ENCODE measurements at regions not wholly inside any gene's neighbourhood (a gene's known extent, or its start where the extent isn't known, plus 50 kb on each side); places are given as distances from the start of the nearest gene placed in this dataset.
"Not testable (repeated sequence)": the region's sequence is repeated elsewhere in the genome, so short reads cannot be mapped to it uniquely, and the experiment has no call there.

GRCh38 chr21:8194042-8194441 is 2327.3 kb upstream of the TPTE start:
- H3K36me3 Mint-ChIP-seq, H3K4me1 Mint-ChIP-seq, H3K9me3 Mint-ChIP-seq, H3K27ac Mint-ChIP-seq, H3K27me3 Mint-ChIP-seq, H3K4me3 Mint-ChIP-seq: not testable (repeated sequence)

- H3K9me3 Mint-ChIP-seq, H3K36me3 Mint-ChIP-seq, H3K27ac Mint-ChIP-seq, H3K4me1 Mint-ChIP-seq, H3K27me3 Mint-ChIP-seq, H3K4me3 Mint-ChIP-seq: not testable (repeated sequence)
Measured at GRCh38 chr21:8197377-8198027, 2323.9 kb upstream of the TPTE start.

GRCh38 chr21:8205094-8205891 is 2316.1 kb upstream of the TPTE start:
- H3K27ac Mint-ChIP-seq, H3K4me3 Mint-ChIP-seq, H3K27me3 Mint-ChIP-seq, H3K9me3 Mint-ChIP-seq, H3K4me1 Mint-ChIP-seq, H3K36me3 Mint-ChIP-seq: not testable (repeated sequence)

DNA sequence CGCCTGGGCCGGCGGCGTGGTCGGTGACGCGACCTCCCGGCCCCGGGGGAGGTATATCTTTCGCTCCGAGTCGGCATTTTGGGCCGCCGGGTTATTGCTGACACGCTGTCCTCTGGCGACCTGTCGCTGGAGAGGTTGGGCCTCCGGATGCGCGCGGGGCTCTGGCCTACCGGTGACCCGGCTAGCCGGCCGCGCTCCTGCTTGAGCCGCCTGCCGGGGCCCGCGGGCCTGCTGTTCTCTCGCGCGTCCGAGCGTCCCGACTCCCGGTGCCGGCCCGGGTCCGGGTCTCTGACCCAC is 2315.5 kb upstream of the TPTE start:
- not testable (repeated sequence) for H3K27me3 Mint-ChIP-seq, H3K4me3 Mint-ChIP-seq, H3K27ac Mint-ChIP-seq, H3K4me1 Mint-ChIP-seq, H3K9me3 Mint-ChIP-seq, H3K36me3 Mint-ChIP-seq

DNA sequence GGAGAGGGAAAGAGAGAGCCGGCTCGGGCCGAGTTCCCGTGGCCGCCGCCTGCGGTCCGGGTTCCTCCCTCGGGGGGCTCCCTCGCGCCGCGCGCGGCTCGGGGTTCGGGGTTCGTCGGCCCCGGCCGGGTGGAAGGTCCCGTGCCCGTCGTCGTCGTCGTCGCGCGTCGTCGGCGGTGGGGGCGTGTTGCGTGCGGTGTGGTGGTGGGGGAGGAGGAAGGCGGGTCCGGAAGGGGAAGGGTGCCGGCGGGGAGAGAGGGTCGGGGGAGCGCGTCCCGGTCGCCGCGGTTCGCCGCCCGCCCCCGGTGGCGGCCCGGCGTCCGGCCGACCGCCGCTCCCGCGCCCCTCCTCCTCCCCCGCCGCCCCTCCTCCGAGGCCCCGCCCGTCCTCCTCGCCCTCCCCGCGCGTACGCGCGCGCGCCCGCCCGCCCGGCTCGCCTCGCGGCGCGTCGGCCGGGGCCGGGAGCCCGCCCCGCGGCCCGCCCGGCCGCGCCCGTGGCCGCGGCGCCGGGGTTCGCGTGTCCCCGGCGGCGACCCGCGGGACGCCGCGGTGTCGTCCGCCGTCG is 2308.3 kb upstream of the TPTE start:
- H3K27ac Mint-ChIP-seq, H3K4me3 Mint-ChIP-seq, H3K4me1 Mint-ChIP-seq, H3K9me3 Mint-ChIP-seq, H3K27me3 Mint-ChIP-seq, H3K36me3 Mint-ChIP-seq: not testable (repeated sequence)

- H3K27me3 Mint-ChIP-seq, H3K27ac Mint-ChIP-seq, H3K4me1 Mint-ChIP-seq, H3K36me3 Mint-ChIP-seq, H3K9me3 Mint-ChIP-seq, H3K4me3 Mint-ChIP-seq: not testable (repeated sequence)
Measured at GRCh38 chr21:8214539-8214938, 2306.8 kb upstream of the TPTE start.

- H3K9me3 Mint-ChIP-seq, H3K4me1 Mint-ChIP-seq, H3K27ac Mint-ChIP-seq, H3K36me3 Mint-ChIP-seq, H3K27me3 Mint-ChIP-seq, H3K4me3 Mint-ChIP-seq: not testable (repeated sequence)
Measured at GRCh38 chr21:8229366-8230150, 2291.8 kb upstream of the TPTE start.

GRCh38 chr21:8231252-8231651 is 2290.1 kb upstream of the TPTE start:
- not testable (repeated sequence) for H3K36me3 Mint-ChIP-seq, H3K9me3 Mint-ChIP-seq, H3K27ac Mint-ChIP-seq, H3K4me3 Mint-ChIP-seq, H3K27me3 Mint-ChIP-seq, H3K4me1 Mint-ChIP-seq

- H3K27me3 Mint-ChIP-seq, H3K36me3 Mint-ChIP-seq, H3K4me3 Mint-ChIP-seq, H3K9me3 Mint-ChIP-seq, H3K4me1 Mint-ChIP-seq: not testable (repeated sequence)
- H3K27ac Mint-ChIP-seq, result peak overlapping the region in 1 of 3 donors; percentile 35
Measured at GRCh38 chr21:8233000-8233399, 2288.4 kb upstream of the TPTE start.

DNA sequence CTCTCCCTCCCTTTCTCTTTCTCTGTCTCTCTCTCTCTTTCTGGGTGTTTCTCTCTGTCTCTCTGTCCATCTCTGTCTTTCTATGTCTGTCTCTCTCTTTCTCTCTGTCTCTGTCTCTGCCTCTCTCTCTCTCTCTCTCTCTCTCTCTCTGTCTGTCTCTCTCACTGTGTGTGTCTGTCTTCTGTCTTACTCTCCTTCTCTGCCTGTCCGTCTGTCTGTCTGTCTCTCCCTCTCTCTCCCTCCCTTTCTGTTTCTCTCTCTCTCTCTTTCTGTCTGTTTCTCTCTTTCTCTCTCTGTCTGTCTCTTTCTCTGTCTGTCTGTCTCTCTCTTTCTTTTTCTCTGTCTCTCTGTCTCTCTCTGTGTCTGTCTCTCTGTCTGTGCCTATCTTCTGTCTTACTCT is 2287.3 kb upstream of the TPTE start:
- not testable (repeated sequence) for H3K4me3 Mint-ChIP-seq, H3K9me3 Mint-ChIP-seq, H3K27ac Mint-ChIP-seq, H3K36me3 Mint-ChIP-seq, H3K27me3 Mint-ChIP-seq, H3K4me1 Mint-ChIP-seq

DNA sequence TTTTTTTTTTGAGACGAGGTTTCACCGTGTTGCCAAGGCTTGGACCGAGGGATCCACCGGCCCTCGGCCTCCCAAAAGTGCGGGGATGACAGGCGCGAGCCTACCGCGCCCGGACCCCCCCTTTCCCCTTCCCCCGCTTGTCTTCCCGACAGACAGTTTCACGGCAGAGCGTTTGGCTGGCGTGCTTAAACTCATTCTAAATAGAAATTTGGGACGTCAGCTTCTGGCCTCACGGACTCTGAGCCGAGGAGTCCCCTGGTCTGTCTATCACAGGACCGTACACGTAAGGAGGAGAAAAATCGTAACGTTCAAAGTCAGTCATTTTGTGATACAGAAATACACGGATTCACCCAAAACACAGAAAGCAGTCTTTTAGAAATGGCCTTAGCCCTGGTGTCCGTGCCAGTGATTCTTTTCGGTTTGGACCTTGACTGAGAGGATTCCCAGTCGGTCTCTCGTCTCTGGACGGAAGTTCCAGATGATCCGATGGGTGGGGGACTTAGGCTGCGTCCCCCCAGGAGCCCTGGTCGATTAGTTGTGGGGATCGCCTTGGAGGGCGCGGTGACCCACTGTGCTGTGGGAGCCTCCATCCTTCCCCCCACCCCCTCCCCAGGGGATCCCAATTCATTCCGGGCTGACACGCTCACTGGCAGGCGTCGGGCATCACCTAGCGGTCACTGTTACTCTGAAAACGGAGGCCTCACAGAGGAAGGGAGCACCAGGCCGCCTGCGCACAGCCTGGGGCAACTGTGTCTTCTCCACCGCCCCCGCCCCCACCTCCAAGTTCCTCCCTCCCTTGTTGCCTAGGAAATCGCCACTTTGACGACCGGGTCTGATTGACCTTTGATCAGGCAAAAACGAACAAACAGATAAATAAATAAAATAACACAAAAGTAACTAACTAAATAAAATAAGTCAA is 2276.4 kb upstream of the TPTE start:
- not testable (repeated sequence) for H3K27ac Mint-ChIP-seq, H3K27me3 Mint-ChIP-seq, H3K9me3 Mint-ChIP-seq

DNA sequence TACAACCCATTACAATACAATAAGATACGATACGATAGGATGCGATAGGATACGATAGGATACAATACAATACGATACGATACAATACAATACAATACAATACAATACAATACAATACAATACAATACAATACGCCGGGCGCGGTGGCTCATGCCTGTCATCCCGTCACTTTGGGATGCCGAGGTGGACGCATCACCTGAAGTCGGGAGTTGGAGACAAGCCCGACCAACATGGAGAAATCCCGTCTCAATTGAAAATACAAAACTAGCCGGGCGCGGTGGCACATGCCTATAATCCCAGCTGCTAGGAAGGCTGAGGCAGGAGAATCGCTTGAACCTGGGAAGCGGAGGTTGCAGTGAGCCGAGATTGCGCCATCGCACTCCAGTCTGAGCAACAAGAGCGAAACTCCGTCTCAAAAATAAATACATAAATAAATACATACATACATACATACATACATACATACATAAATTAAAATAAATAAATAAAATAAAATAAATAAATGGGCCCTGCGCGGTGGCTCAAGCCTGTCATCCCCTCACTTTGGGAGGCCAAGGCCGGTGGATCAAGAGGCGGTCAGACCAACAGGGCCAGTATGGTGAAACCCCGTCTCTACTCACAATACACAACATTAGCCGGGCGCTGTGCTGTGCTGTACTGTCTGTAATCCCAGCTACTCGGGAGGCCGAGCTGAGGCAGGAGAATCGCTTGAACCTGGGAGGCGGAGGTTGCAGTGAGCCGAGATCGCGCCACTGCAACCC is 2275.6 kb upstream of the TPTE start:
- not testable (repeated sequence) for H3K9me3 Mint-ChIP-seq, H3K27me3 Mint-ChIP-seq, H3K27ac Mint-ChIP-seq, H3K4me1 Mint-ChIP-seq, H3K4me3 Mint-ChIP-seq, H3K36me3 Mint-ChIP-seq

More for the DNA sequence above, 2276.4 kb upstream of the TPTE start:
- not testable (repeated sequence) for H3K4me1 Mint-ChIP-seq, H3K4me3 Mint-ChIP-seq, H3K36me3 Mint-ChIP-seq

DNA sequence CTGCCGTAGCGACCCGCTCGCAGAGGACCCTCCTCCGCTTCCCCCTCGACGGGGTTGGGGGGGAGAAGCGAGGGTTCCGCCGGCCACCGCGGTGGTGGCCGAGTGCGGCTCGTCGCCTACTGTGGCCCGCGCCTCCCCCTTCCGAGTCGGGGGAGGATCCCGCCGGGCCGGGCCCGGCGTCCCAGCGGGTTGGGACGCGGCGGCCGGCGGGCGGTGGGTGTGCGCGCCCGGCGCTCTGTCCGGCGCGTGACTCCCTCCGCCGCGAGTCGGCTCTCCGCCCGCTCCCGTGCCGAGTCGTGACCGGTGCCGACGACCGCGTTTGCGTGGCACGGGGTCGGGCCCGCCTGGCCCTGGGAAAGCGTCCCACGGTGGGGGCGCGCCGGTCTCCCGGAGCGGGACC is 2269.7 kb upstream of the TPTE start:
- not testable (repeated sequence) for H3K27me3 Mint-ChIP-seq, H3K9me3 Mint-ChIP-seq, H3K27ac Mint-ChIP-seq, H3K36me3 Mint-ChIP-seq, H3K4me3 Mint-ChIP-seq, H3K4me1 Mint-ChIP-seq

GRCh38 chr21:8255094-8255493 is 2266.3 kb upstream of the TPTE start:
- not testable (repeated sequence) for H3K9me3 Mint-ChIP-seq, H3K4me1 Mint-ChIP-seq, H3K27me3 Mint-ChIP-seq, H3K36me3 Mint-ChIP-seq
- Mint-ChIP-seq H3K4me3 (peak overlapping the region in 1 of 4 donors; percentile 71), H3K27ac (peak overlapping the region in 2 of 3 donors; percentile 59 to 84)
